ENCODE measurements at regions not wholly inside any gene's neighbourhood (a gene's known extent, or its start where the extent isn't known, plus 50 kb on each side); places are given as distances from the start of the nearest gene placed in this dataset.

GRCh38 chr6:77036400-77036799 lies 426.9 kb downstream of the HTR1B start:
- DNase-seq (ENCODE audit: low spot score): no peak
- Histone ChIP-seq H3K27ac (no peak overlapping the region), H3K4me3 (no peak overlapping the region)
- no peak for TF ChIP-seq CTCF (IDR thresholded peaks at IDR 0.05)

- no peak for TF ChIP-seq CTCF (IDR thresholded peaks at IDR 0.05)
- Histone ChIP-seq H3K4me3 (no peak overlapping the region), H3K27ac (no peak overlapping the region)
- DNase-seq (ENCODE audit: low spot score): no peak
Observed at GRCh38 chr6:77034161-77034560, 429.1 kb downstream of the HTR1B start.

GRCh38 chr6:77030929-77031674 lies 432.2 kb downstream of the HTR1B start:
- DNase-seq (ENCODE audit: low spot score): no peak

GRCh38 chr6:77026341-77026740 lies 436.9 kb downstream of the HTR1B start:
- no peak overlapping the region for H3K4me3 ChIP-seq
- no peak for TF ChIP-seq CTCF (IDR thresholded peaks at IDR 0.05)
- DNase-seq (ENCODE audit: low spot score): no peak

More at GRCh38 chr6:77030929-77031674, 432.2 kb downstream of the HTR1B start:
- H3K4me3 ChIP-seq: no peak overlapping the region
- H3K27ac ChIP-seq: no peak overlapping the region
- TF ChIP-seq CTCF (IDR thresholded peaks at IDR 0.05): no peak

GRCh38 chr6:77025736-77026223 lies 437.5 kb downstream of the HTR1B start:
- DNase-seq (ENCODE audit: low spot score): no peak
- no peak for TF ChIP-seq CTCF (IDR thresholded peaks at IDR 0.05)
- Histone ChIP-seq H3K27ac (no peak overlapping the region), H3K4me3 (no peak overlapping the region)

More at GRCh38 chr6:77026341-77026740, 436.9 kb downstream of the HTR1B start:
- no peak overlapping the region for H3K27ac ChIP-seq

GRCh38 chr6:77021778-77022177 lies 441.5 kb downstream of the HTR1B start:
- Histone ChIP-seq H3K27ac (no peak overlapping the region), H3K4me3 (no peak overlapping the region)
- DNase-seq (ENCODE audit: low spot score): no peak
- TF ChIP-seq CTCF (IDR thresholded peaks at IDR 0.05): no peak

GRCh38 chr6:77021232-77021631 lies 442.1 kb downstream of the HTR1B start:
- no peak overlapping the region for H3K4me3 ChIP-seq
- no peak overlapping the region for H3K27ac ChIP-seq
- DNase-seq (ENCODE audit: low spot score): no peak
- TF ChIP-seq CTCF (IDR thresholded peaks at IDR 0.05): no peak
